SK-N-SH treated with all-trans-retinoic acid at 6 μM for 48 hours (cell line): ENCODE measurements at regions not wholly inside any gene's neighbourhood (a gene's known extent, or its start where the extent isn't known, plus 50 kb on each side); places are given as distances from the start of the nearest gene placed in this dataset.

ENCODE experiments used
- ARNTL ChIP-seq: fragments of 450-650 bp; formaldehyde crosslinking; IDR thresholded peaks from 2 replicates; pipeline ENCODE4 v1.5.0; 2020; ENCODE audit warnings: low read depth, mild to moderate bottlenecking, moderate library complexity, borderline replicate concordance
- ISL1 ChIP-seq: fragments of 250-450 bp; sonication (Bioruptor Pico); IDR thresholded peaks from 2 replicates; pipeline ENCODE4 v2.1.2; 2022; ENCODE audit warnings: mild to moderate bottlenecking, moderate library complexity
- OSR1 ChIP-seq: fragments of 250-450 bp; sonication (Bioruptor Pico); IDR thresholded peaks from 2 replicates; pipeline ENCODE4 v1.8.0; 2022; ENCODE audit warnings: moderate library complexity, mild to moderate bottlenecking, inconsistent platforms
- PATZ1 ChIP-seq: fragments of 250-450 bp; sonication (Bioruptor Pico); IDR thresholded peaks from 2 replicates; pipeline ENCODE4 v1.8.0; 2020; ENCODE audit warnings: mild to moderate bottlenecking, moderate library complexity, borderline replicate concordance
- RARB ChIP-seq: fragments of 250-450 bp; sonication (Bioruptor Pico); IDR thresholded peaks from 2 replicates; pipeline ENCODE4 v1.8.0; 2021; ENCODE audit warnings: mild to moderate bottlenecking, moderate library complexity
- ZC3H10 ChIP-seq: fragments of 250-450 bp; sonication (Bioruptor Pico); IDR thresholded peaks from 2 replicates; pipeline ENCODE4 v1.5.1; 2021; ENCODE audit warnings: mild to moderate bottlenecking, moderate library complexity
- ZFP3 ChIP-seq: fragments of 250-450 bp; sonication (Bioruptor Pico); IDR thresholded peaks from 2 replicates; pipeline ENCODE4 v1.5.0; 2020; ENCODE audit warnings: mild to moderate bottlenecking, moderate library complexity
- ZNF70 ChIP-seq: fragments of 450-650 bp; formaldehyde crosslinking; IDR thresholded peaks from 2 replicates; pipeline ENCODE4 v1.5.0; 2020; ENCODE audit warnings: mild to moderate bottlenecking, moderate library complexity

- TF ChIP-seq RARB (CRISPR knock-in tag) (no peak), ZFP3 (CRISPR knock-in tag) (no peak), ISL1 (no peak), OSR1 (CRISPR knock-in tag) (no peak), ZC3H10 (no peak), ZNF70 (no peak), ARNTL (no peak), PATZ1 (CRISPR knock-in tag) (no peak)
Observed at GRCh38 chr3:139096670-139097069, 52.0 kb upstream of the PRR23C start.
